ENCODE measurements at regions not wholly inside any gene's neighbourhood (a gene's known extent, or its start where the extent isn't known, plus 50 kb on each side); places are given as distances from the start of the nearest gene placed in this dataset.

DNA sequence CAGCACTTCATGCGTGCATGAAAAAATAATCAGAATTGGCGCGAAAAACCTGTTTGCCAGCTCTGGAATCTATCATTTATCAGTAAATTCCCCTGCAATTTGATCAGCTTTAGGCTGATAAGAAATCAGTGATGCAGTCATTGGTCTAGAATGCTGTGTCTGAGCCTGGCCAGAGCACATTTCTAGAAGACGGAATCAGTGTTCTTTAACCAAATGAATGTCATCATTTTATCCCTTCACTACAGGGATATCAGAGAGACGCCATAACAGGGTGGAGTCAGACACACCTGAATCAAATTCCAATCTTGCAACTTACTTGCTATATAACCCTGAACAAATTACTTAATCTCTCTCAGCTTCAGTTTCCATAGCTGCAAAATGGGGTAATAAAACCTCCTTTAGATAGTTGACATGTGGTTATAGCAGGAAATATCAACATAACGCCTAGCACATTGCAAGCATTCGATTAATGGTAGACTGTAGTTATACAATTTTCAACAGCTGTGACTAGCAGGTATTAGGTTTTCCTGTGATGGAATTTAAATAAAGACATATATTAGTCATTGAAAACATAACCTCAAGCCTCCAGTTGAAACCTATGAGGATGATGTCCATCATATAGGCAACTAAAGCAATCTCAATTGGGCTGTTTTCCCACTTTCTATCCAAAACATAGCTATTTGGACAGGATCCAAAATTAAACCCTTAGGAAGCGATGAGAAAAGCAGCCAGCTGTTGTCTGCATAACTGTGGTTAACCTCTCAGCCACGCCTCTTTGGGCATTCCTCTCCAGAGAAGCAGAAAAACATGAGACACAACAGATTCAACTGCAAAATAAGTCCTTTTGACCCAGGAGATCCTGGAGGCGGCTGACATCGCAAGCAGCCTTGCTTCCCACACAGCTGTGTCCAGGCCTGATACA lies 51.6 kb upstream of the UBL3 start:
- peaks cover 20% of the 10 kb centered on the region for H3K4me1 ChIP-seq
- H3K27me3 ChIP-seq, result no peaks in the 10 kb centered on the region
- peak; percentile 97 to 99 for DNase-seq
- H3K36me3 ChIP-seq, result no peaks in the 10 kb centered on the region
- H3K4me3 ChIP-seq, result peak overlapping the region; percentile 6; the same call in 1 of the 2 replicates
- peaks cover 10% of the 10 kb centered on the region for H3K9me3 ChIP-seq (replicated peaks)
- peak overlapping the region; percentile 73 for H3K27ac ChIP-seq

All from SJCRH30 (cell line).